B cell (primary cell): ENCODE measurements at regions not wholly inside any gene's neighbourhood (a gene's known extent, or its start where the extent isn't known, plus 50 kb on each side); places are given as distances from the start of the nearest gene placed in this dataset.

Experiments
- ATAC-seq: fragments of 200-7000 bp; cut with Tn5 transposase; one replicate; pipeline ENCODE4 v1.10.0; 2021; ENCODE audit warnings: low read depth, mild to moderate bottlenecking, moderate number of reproducible peaks, moderate library complexity
- CTCF ChIA-PET: fragments of 350-600 bp; sonication (Branson Sonifier 250); formaldehyde crosslinking; loops from one replicate; lab custom pipeline; 2021; ENCODE audit warnings: antibody characterized with exemption, inconsistent platforms; lab: Charles Lee
- POLR2A ChIA-PET: fragments of 350-600 bp; sonication (Branson Sonifier 250); formaldehyde crosslinking; loops from one replicate; lab custom pipeline; 2021; ENCODE audit warnings: antibody characterized with exemption; lab: Charles Lee
- DNase-seq: peaks from one replicate; pipeline ENCODE4 v3.0.0; 2013
- H2AFZ ChIP-seq: 2 replicates; pipeline ENCODE4 v1.6.1; 2012; ENCODE audit warnings: mild to moderate bottlenecking, low read depth, low read length; ENCODE audit not compliant: insufficient read depth, poor library complexity, severe bottlenecking
- H3K27ac ChIP-seq, 2 donors: 1 replicate in 1 of 2; 2 replicates in 1 of 2; pipeline ENCODE4 v1.5.1; 2012 to 2013; ENCODE audit warnings: low read length in 2 of 2, mild to moderate bottlenecking in 2 of 2, moderate library complexity in 1 of 2
- H3K27me3 ChIP-seq, 4 experiments: fragments of 200-600 bp in 1 of 4; sonication (generic) in 1 of 4; replicated peaks in 1 of 4; 1 replicate in 2 of 4; 2 replicates in 2 of 4; pipeline versions ENCODE4 v1.6.1 to v1.7.0; 2013 to 2016; ENCODE audit warnings: low read length in 3 of 4, mild to moderate bottlenecking in 2 of 4, mixed read lengths in 1 of 4, moderate library complexity in 1 of 4; ENCODE audit not compliant: insufficient read depth in 4 of 4, control insufficient read depth in 3 of 4; ENCODE audit errors: control extremely low read depth in 1 of 4
- H3K36me3 ChIP-seq, 2 experiments: replicated peaks in 1 of 2; 1 replicate in 1 of 2; 2 replicates in 1 of 2; pipeline versions ENCODE4 v1.6.1 to v1.7.1; 2013; ENCODE audit warnings: low read length in 1 of 2; ENCODE audit not compliant: insufficient read depth in 2 of 2, control insufficient read depth in 1 of 2; ENCODE audit errors: control extremely low read depth in 1 of 2, extremely low read depth in 1 of 2
- H3K4me1 ChIP-seq, 2 donors: fragments of 200-600 bp in 1 of 2; sonication (generic) in 1 of 2; 1 replicate in 1 of 2; 2 replicates in 1 of 2; pipeline versions ENCODE4 v1.5.1 to v1.6.1; 2013 to 2017; ENCODE audit warnings: low read length in 2 of 2; ENCODE audit not compliant: control insufficient read depth in 2 of 2, insufficient read depth in 2 of 2
- H3K4me2 ChIP-seq: replicated peaks from 2 replicates; pipeline ENCODE3; 2012; ENCODE audit warnings: mild to moderate bottlenecking, low read depth, low read length; ENCODE audit not compliant: poor library complexity, severe bottlenecking
- H3K4me3 ChIP-seq, 5 experiments: fragments of 200-600 bp in 1 of 5; sonication (generic) in 1 of 5; 1 replicate in 3 of 5; 2 replicates in 2 of 5; pipeline versions ENCODE4 v1.5.1 to v1.7.0; 2011 to 2016; ENCODE audit warnings: low read length in 4 of 5, mild to moderate bottlenecking in 4 of 5, low read depth in 2 of 5, control low read depth in 1 of 5, moderate library complexity in 1 of 5; ENCODE audit not compliant: insufficient read depth in 1 of 5; ENCODE audit errors: control extremely low read depth in 1 of 5, extremely low read depth in 1 of 5
- H3K79me2 ChIP-seq: fragments of 200-600 bp; sonication (generic); one replicate; pipeline ENCODE4 v1.6.0; 2016; ENCODE audit warnings: low read length; ENCODE audit not compliant: control insufficient read depth, insufficient read depth
- H3K9ac ChIP-seq: fragments of 200-600 bp; sonication (generic); 2 replicates; pipeline ENCODE4 v1.6.1; 2017; ENCODE audit warnings: mild to moderate bottlenecking, low read length, moderate library complexity
- H3K9me3 ChIP-seq, 3 donors: one replicate each; pipeline versions ENCODE4 v1.6.1 to v1.7.1; 2013; ENCODE audit warnings: low read length in 2 of 3; ENCODE audit not compliant: control insufficient read depth in 2 of 3, insufficient read depth in 1 of 3; ENCODE audit errors: control extremely low read depth in 1 of 3
- H4K20me1 ChIP-seq: 2 replicates; pipeline ENCODE4 v1.6.0; 2012; ENCODE audit warnings: mild to moderate bottlenecking, low read length; ENCODE audit not compliant: insufficient read depth, control insufficient read depth, poor library complexity, severe bottlenecking
- H3K27ac Mint-ChIP-seq: one replicate; pipeline ENCODE4 v1.8.0; 2021; ENCODE audit warnings: mixed read lengths
- H3K27me3 Mint-ChIP-seq: one replicate; pipeline ENCODE4 v1.8.0; 2021; ENCODE audit warnings: mixed read lengths
- H3K4me1 Mint-ChIP-seq: one replicate; pipeline ENCODE4 v1.8.0; 2021; ENCODE audit warnings: mixed read lengths
- H3K4me3 Mint-ChIP-seq: one replicate; pipeline ENCODE4 v1.8.0; 2021; ENCODE audit warnings: mixed read lengths
- H3K9me3 Mint-ChIP-seq: one replicate; pipeline ENCODE4 v1.8.0; 2022; ENCODE audit warnings: mixed read lengths; ENCODE audit not compliant: insufficient read depth
- EZH2 ChIP-seq: IDR thresholded peaks from 2 replicates; pipeline ENCODE4 v1.6.1; 2012; ENCODE audit warnings: borderline replicate concordance, low read depth, mild to moderate bottlenecking, moderate library complexity, low read length; ENCODE audit not compliant: insufficient read depth, poor library complexity, severe bottlenecking
- WGBS: methylation state at CpG from one replicate; pipeline ENCODE4 v1.1.5; 2013; ENCODE audit warnings: missing lambda C conversion rate; ENCODE audit not compliant: insufficient coverage; 5-methylcytosine and 5-hydroxymethylcytosine counted together
- intact Hi-C: fragments of 100-400 bp; cut with micrococcal nuclease; formaldehyde crosslinking; loops from one replicate; pipeline ENCODE4 v1.10.0; 2022
- TF ChIP-seq, protein P1 (sequence below): fragments of 200-600 bp; IDR thresholded peaks from one replicate; pipeline ENCODE4 v1.8.0; 2022; ENCODE audit warnings: antibody characterized with exemption, mild to moderate bottlenecking

- 82% methylated on average over 11 of the region's 15 CpGs for WGBS
- Mint-ChIP-seq H3K4me3 (no peak overlapping the region), H3K27me3 (no peaks in the 10 kb centered on the region), H3K9me3 (peaks cover 15% of the 10 kb centered on the region), H3K27ac (no peak overlapping the region), H3K4me1 (no peaks in the 10 kb centered on the region)
- no peak overlapping the region for H2AFZ ChIP-seq
- no peak overlapping the region for H3K9ac ChIP-seq
- intact Hi-C loops: no loop called here
- TF ChIP-seq, protein P1, sequence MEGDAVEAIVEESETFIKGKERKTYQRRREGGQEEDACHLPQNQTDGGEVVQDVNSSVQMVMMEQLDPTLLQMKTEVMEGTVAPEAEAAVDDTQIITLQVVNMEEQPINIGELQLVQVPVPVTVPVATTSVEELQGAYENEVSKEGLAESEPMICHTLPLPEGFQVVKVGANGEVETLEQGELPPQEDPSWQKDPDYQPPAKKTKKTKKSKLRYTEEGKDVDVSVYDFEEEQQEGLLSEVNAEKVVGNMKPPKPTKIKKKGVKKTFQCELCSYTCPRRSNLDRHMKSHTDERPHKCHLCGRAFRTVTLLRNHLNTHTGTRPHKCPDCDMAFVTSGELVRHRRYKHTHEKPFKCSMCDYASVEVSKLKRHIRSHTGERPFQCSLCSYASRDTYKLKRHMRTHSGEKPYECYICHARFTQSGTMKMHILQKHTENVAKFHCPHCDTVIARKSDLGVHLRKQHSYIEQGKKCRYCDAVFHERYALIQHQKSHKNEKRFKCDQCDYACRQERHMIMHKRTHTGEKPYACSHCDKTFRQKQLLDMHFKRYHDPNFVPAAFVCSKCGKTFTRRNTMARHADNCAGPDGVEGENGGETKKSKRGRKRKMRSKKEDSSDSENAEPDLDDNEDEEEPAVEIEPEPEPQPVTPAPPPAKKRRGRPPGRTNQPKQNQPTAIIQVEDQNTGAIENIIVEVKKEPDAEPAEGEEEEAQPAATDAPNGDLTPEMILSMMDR: no peak
- TF ChIP-seq EZH2: no peak
- ATAC-seq: no peak
- no peak overlapping the region for H3K27ac ChIP-seq
- H3K4me2 ChIP-seq: no peak overlapping the region
- H3K27me3 ChIP-seq: no peaks in the 10 kb centered on the region
- H4K20me1 ChIP-seq: no peaks in the 10 kb centered on the region
- H3K79me2 ChIP-seq: no peaks in the 10 kb centered on the region
- H3K4me3 ChIP-seq: no peak overlapping the region
- no peaks in the 10 kb centered on the region for H3K4me1 ChIP-seq
- DNase-seq: no peak
- ChIA-PET CTCF (no interaction called here), POLR2A (no interaction called here)
- no peaks in the 10 kb centered on the region for H3K36me3 ChIP-seq
- H3K9me3 ChIP-seq: peaks cover 0 to 13% (median 0%) of the 10 kb centered on the region in 3 donors
Measured at GRCh38 chr2:128425731-128426620, 107.3 kb upstream of the HS6ST1 start.

DNA sequence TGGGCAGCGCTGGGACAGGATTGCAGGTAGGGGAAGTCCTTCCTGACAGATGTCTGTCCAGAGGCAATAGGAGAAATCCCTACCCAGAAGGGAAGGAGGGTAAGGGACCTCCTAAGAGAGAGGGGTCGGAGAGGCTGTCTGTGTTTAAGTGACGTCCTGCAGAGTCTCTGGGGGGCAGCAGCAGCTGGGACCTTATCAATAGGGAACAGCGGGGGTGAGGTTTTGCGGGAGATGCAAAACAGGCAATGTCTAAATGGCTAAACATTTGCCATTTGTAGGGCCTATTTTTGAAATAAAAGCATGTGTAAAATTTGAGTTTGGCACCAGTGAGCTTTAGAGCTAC is 108.7 kb upstream of the HS6ST1 start:
- Histone ChIP-seq H3K4me3 (no peak overlapping the region), H3K27me3 (no peaks in the 10 kb centered on the region), H3K27ac (no peak overlapping the region), H3K4me1 (no peaks in the 10 kb centered on the region), H3K79me2 (no peaks in the 10 kb centered on the region), H3K9ac (no peak overlapping the region), H3K9me3 (peaks cover 0 to 4% (median 0%) of the 10 kb centered on the region in 3 donors), H2AFZ (no peak overlapping the region), H3K36me3 (no peaks in the 10 kb centered on the region), H4K20me1 (no peaks in the 10 kb centered on the region), H3K4me2 (no peak overlapping the region)
- TF ChIP-seq, protein P1: no peak
- no peak for TF ChIP-seq EZH2
- DNase-seq: no peak
- POLR2A ChIA-PET: no interaction called here
- H3K27ac Mint-ChIP-seq: no peak overlapping the region
- no peak overlapping the region for H3K4me3 Mint-ChIP-seq
- intact Hi-C loops: no loop called here
- CTCF ChIA-PET: no interaction called here
- WGBS: 84% methylated on average over 5 of the region's 5 CpGs
- H3K4me1 Mint-ChIP-seq: no peaks in the 10 kb centered on the region
- H3K9me3 Mint-ChIP-seq: peaks cover 15% of the 10 kb centered on the region
- no peaks in the 10 kb centered on the region for H3K27me3 Mint-ChIP-seq
- ATAC-seq: no peak
